GM12878 (cell line): ENCODE measurements at regions not wholly inside any gene's neighbourhood (a gene's known extent, or its start where the extent isn't known, plus 50 kb on each side); places are given as distances from the start of the nearest gene placed in this dataset.

ENCODE experiments used
- ATAC-seq: fragments of 200-7000 bp; cut with Tn5 transposase; 3 replicates; pipeline ENCODE4 v1.9.1; 2020; ENCODE audit warnings: mild to moderate bottlenecking, moderate library complexity
- BruUV-seq: library from RNA; stranded (reverse); fragments of 400-500 nt; replicated peaks from 2 replicates; lab custom pipeline; 2021; lab: Mats Ljungman, UMichigan
- CTCF ChIA-PET: fragments of 300-600 bp; sonication (Branson Sonifier 250); formaldehyde crosslinking; extraction: SDS; loops from one replicate; lab custom pipeline; 2021; ENCODE audit warnings: inconsistent platforms; lab: Yijun Ruan, JAX
- POLR2A ChIA-PET: fragments of 350-600 bp; formaldehyde crosslinking; extraction: SDS; loops from one replicate; lab custom pipeline; 2021; ENCODE audit warnings: inconsistent platforms; lab: Charles Lee
- RAD21 ChIA-PET: fragments of 300-600 bp; sonication (Branson Sonifier 250); formaldehyde crosslinking; loops from one replicate; lab custom pipeline; 2023; ENCODE audit warnings: antibody characterized with exemption; ENCODE audit not compliant: unreplicated experiment; lab: Charles Lee
- SMC1A ChIA-PET: fragments of 300-600 bp; sonication (Branson Sonifier 250); formaldehyde crosslinking; loops from one replicate; lab custom pipeline; 2023; ENCODE audit not compliant: unreplicated experiment, uncharacterized antibody; lab: Charles Lee
- DNase-seq: peaks from one replicate; pipeline ENCODE4 v3.0.0-alpha.2; 2011; ENCODE audit warnings: low read depth, low spot score
- FAIRE-seq: peaks from 3 replicates; lab custom pipeline; 2011; peaks lifted over from hg19 to GRCh38; lab: Jason Lieb, UNC
- H2AFZ ChIP-seq: 2 replicates; pipeline ENCODE4 v1.6.0; 2011; ENCODE audit warnings: low read depth, low read length, control low read depth; ENCODE audit not compliant: control insufficient read depth
- H3K27ac ChIP-seq: 2 replicates; pipeline ENCODE4 v1.5.1; 2011; ENCODE audit warnings: control low read depth; ENCODE audit not compliant: control insufficient read depth, insufficient read depth
- H3K27me3 ChIP-seq, 2 experiments: replicated peaks in 1 of 2; 2 replicates each; pipeline versions ENCODE4 v1.6.0 to v1.6.1; 2011; ENCODE audit warnings: low read length in 1 of 2; ENCODE audit not compliant: control insufficient read depth in 2 of 2, insufficient read depth in 2 of 2
- H3K36me3 ChIP-seq, 2 experiments: 2 replicates each; pipeline ENCODE4 v1.5.1; 2011; ENCODE audit warnings: low read length in 1 of 2; ENCODE audit not compliant: control insufficient read depth in 2 of 2, insufficient read depth in 2 of 2
- H3K4me1 ChIP-seq: 2 replicates; pipeline ENCODE4 v1.6.1; 2011; ENCODE audit warnings: mild to moderate bottlenecking, low read length, moderate library complexity, mixed read lengths; ENCODE audit not compliant: control insufficient read depth, insufficient read depth
- H3K4me2 ChIP-seq: 2 replicates; pipeline ENCODE4 v1.6.0; 2011; ENCODE audit warnings: control low read depth; ENCODE audit not compliant: control insufficient read depth, insufficient read depth
- H3K4me3 ChIP-seq: fragments of 200-600 bp; sonication (generic); 2 replicates; pipeline ENCODE4 v1.5.1; 2016
- H3K79me2 ChIP-seq: 2 replicates; pipeline ENCODE4 v1.6.0; 2011; ENCODE audit warnings: low read length; ENCODE audit not compliant: control insufficient read depth, insufficient read depth
- H3K9ac ChIP-seq: 2 replicates; pipeline ENCODE4 v1.8.0; 2011; ENCODE audit warnings: low read length, control low read depth, mixed read lengths; ENCODE audit not compliant: control insufficient read depth, insufficient read depth
- H3K9me3 ChIP-seq: replicated peaks from 3 replicates; pipeline ENCODE4 v1.5.1; 2011; ENCODE audit warnings: mild to moderate bottlenecking, low read length; ENCODE audit not compliant: control insufficient read depth, insufficient read depth
- H4K20me1 ChIP-seq: 2 replicates; pipeline ENCODE4 v1.6.0; 2011; ENCODE audit not compliant: control insufficient read depth, insufficient read depth
- CEBPB ChIP-seq, 2 experiments: fragments of 150-350 bp in 1 of 2; IDR thresholded peaks; 2 replicates each; pipeline ENCODE4 v1.6.1; 2012 to 2014; ENCODE audit warnings: low read depth in 2 of 2, low read length in 2 of 2, borderline replicate concordance in 1 of 2, inconsistent platforms in 1 of 2
- CHD2 ChIP-seq: IDR thresholded peaks from 2 replicates; pipeline ENCODE4 v1.6.1; 2011; ENCODE audit warnings: low read depth, low read length, improper control_type of control experiment, borderline replicate concordance
- DPF2 ChIP-seq: fragments of 450-650 bp; IDR thresholded peaks from 2 replicates; pipeline ENCODE4 v1.6.1; 2017; ENCODE audit warnings: mild to moderate bottlenecking
- EGR1 ChIP-seq, 2 experiments: IDR thresholded peaks; 1 replicate in 1 of 2; 2 replicates in 1 of 2; pipeline ENCODE4 v1.6.1; 2011 to 2012; ENCODE audit warnings: low read depth in 2 of 2, low read length in 2 of 2, borderline replicate concordance in 1 of 2, mild to moderate bottlenecking in 1 of 2, moderate library complexity in 1 of 2
- FOXK2 ChIP-seq: fragments of 450-650 bp; IDR thresholded peaks from 2 replicates; pipeline ENCODE4 v1.6.1; 2017; ENCODE audit warnings: mild to moderate bottlenecking, moderate library complexity
- HDGF ChIP-seq: fragments of 450-650 bp; IDR thresholded peaks from 2 replicates; pipeline ENCODE4 v1.6.1; 2016; ENCODE audit warnings: antibody characterized with exemption
- KAT2A ChIP-seq: conservative IDR thresholded peaks from 2 replicates; pipeline ENCODE4 v1.6.1; 2011; ENCODE audit warnings: low read depth, low read length; ENCODE audit not compliant: control insufficient read depth
- KLF5 ChIP-seq: fragments of 450-650 bp; IDR thresholded peaks from 2 replicates; pipeline ENCODE4 v1.6.1; 2014; ENCODE audit warnings: mild to moderate bottlenecking; ENCODE audit not compliant: partially characterized antibody
- NFXL1 ChIP-seq: fragments of 450-650 bp; IDR thresholded peaks from 2 replicates; pipeline ENCODE4 v1.6.1; 2017; ENCODE audit warnings: antibody characterized with exemption, mild to moderate bottlenecking, borderline replicate concordance
- POLR2AphosphoS2 ChIP-seq: IDR thresholded peaks from 2 replicates; pipeline ENCODE4 v1.6.1; 2011; ENCODE audit warnings: low read depth, mild to moderate bottlenecking, low read length, improper control_type of control experiment, moderate library complexity
- POU2F2 ChIP-seq: IDR thresholded peaks from 3 replicates; pipeline ENCODE4 v1.6.1; 2011; ENCODE audit warnings: low read depth, mild to moderate bottlenecking, low read length, borderline replicate concordance
- RB1 ChIP-seq: fragments of 450-650 bp; formaldehyde crosslinking; IDR thresholded peaks from 2 replicates; pipeline ENCODE4 v1.6.1; 2017; ENCODE audit warnings: mild to moderate bottlenecking, borderline replicate concordance
- STAT1 ChIP-seq: fragments of 450-650 bp; conservative IDR thresholded peaks from 2 replicates; pipeline ENCODE4 v1.6.1; 2014; ENCODE audit warnings: antibody characterized with exemption, mild to moderate bottlenecking
- YY1 ChIP-seq: IDR thresholded peaks from 2 replicates; pipeline ENCODE4 v1.6.1; 2011; ENCODE audit warnings: low read depth, mild to moderate bottlenecking, low read length
- WGBS: methylation state at CpG from one replicate; pipeline ENCODE4 v1.1.6; 2016; ENCODE audit warnings: low lambda C conversion rate; ENCODE audit not compliant: insufficient replicate concordance, insufficient coverage; ENCODE audit errors: missing lambda C conversion rate; 5-methylcytosine and 5-hydroxymethylcytosine counted together
- in situ Hi-C: fragments of 300-500 bp; cut with MboI; formaldehyde crosslinking; loops from 9 replicates; pipeline ENCODE4 v1.14.3; 2018; ENCODE audit warnings: mixed read lengths
- intact Hi-C: fragments of 100-400 bp; cut with micrococcal nuclease; formaldehyde crosslinking; loops from one replicate; pipeline ENCODE4 v1.14.2; 2022; ENCODE audit not compliant: unreplicated experiment
- TF ChIP-seq, protein P1 (sequence below): fragments of 450-650 bp; IDR thresholded peaks from 2 replicates; pipeline ENCODE4 v1.6.1; 2017; ENCODE audit warnings: mild to moderate bottlenecking
- TF ChIP-seq, protein P2 (sequence below): fragments of 450-650 bp; IDR thresholded peaks from 2 replicates; pipeline ENCODE4 v1.6.1; 2017; ENCODE audit warnings: antibody characterized with exemption, mild to moderate bottlenecking, moderate library complexity

DNA sequence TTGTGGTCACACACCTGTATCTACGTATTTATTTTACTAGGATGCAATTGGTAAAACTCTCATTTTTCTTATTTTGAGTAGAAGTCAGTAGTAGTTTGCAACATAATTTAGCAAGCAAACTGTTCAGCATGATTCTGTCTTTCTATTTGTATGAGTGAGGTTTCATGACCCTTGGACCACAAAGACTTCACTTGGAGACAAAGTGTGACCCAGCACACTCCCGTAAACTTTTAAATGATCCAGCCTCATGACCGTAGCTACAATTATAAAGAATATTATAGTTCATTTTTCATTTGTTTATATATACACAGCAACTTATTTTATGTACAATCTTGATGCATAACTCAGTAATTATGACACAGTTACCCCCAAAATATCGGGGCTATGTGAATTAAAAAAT lies 86.5 kb downstream of the ERCC5 start:
- H3K4me1 ChIP-seq, result peaks cover 19% of the 10 kb centered on the region
- H3K27me3 ChIP-seq, result no peaks in the 10 kb centered on the region
- DNase-seq, result no peak
- no TSS peak for BruUV-seq
- H3K4me3 ChIP-seq, result no peak overlapping the region
- no peaks in the 10 kb centered on the region for H3K79me2 ChIP-seq
- no peak overlapping the region for H3K27ac ChIP-seq
- intact Hi-C loops (loop anchor here (10.0 kb wide), 1 partner anchor 132 kb away; the partner anchor contains the start of gene SLC10A2), in situ Hi-C loops (no loop called here)
- ChIA-PET RAD21 (interaction anchor here (0.8 to 1.2 kb wide), 6 partner anchors 17 to 256 kb away, joined by 3 read pairs; no protein-coding TSS in a partner anchor), POLR2A (interaction anchor here (0.5 to 0.9 kb wide), 2 partner anchors 20 to 38 kb away, joined by 3 to 6 read pairs; no protein-coding TSS in a partner anchor), CTCF (interaction anchor here (0.6 to 2.0 kb wide), 6 partner anchors 10 to 208 kb away, joined by 3 to 6 read pairs (median 3); no protein-coding TSS in a partner anchor), SMC1A (interaction anchor here (0.7 to 2.8 kb wide), 7 partner anchors 9 to 208 kb away, joined by 3 to 7 read pairs (median 3); no protein-coding TSS in a partner anchor)
- WGBS, result 48% methylated on average over 4 of the region's 4 CpGs
- H3K4me2 ChIP-seq, result no peak overlapping the region
- no peaks in the 10 kb centered on the region; the same call in 2 of the 3 replicates for H3K9me3 ChIP-seq
- no peak overlapping the region for H3K9ac ChIP-seq
- no peak for ATAC-seq
- no peak overlapping the region for H2AFZ ChIP-seq
- no peak for TF ChIP-seq RB1
- TF ChIP-seq CEBPB (IDR thresholded peaks at IDR 0.05; ENCODE audit: borderline replicate concordance in 1 of 2, low read depth in 2 of 2, low read length in 2 of 2), result no peak
- no peak for TF ChIP-seq HDGF
- no peak for TF ChIP-seq POU2F2
- TF ChIP-seq KAT2A, result no peak
- no peak for TF ChIP-seq EGR1 (IDR thresholded peaks at IDR 0.05; ENCODE audit: borderline replicate concordance in 1 of 2, low read depth in 2 of 2, low read length in 2 of 2)
- TF ChIP-seq, protein P1, sequence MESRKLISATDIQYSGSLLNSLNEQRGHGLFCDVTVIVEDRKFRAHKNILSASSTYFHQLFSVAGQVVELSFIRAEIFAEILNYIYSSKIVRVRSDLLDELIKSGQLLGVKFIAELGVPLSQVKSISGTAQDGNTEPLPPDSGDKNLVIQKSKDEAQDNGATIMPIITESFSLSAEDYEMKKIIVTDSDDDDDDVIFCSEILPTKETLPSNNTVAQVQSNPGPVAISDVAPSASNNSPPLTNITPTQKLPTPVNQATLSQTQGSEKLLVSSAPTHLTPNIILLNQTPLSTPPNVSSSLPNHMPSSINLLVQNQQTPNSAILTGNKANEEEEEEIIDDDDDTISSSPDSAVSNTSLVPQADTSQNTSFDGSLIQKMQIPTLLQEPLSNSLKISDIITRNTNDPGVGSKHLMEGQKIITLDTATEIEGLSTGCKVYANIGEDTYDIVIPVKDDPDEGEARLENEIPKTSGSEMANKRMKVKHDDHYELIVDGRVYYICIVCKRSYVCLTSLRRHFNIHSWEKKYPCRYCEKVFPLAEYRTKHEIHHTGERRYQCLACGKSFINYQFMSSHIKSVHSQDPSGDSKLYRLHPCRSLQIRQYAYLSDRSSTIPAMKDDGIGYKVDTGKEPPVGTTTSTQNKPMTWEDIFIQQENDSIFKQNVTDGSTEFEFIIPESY, result no peak
- no peak for TF ChIP-seq KLF5
- no peak for TF ChIP-seq POLR2AphosphoS2
- TF ChIP-seq YY1, result no peak
- TF ChIP-seq CHD2, result no peak
- TF ChIP-seq, protein P2, sequence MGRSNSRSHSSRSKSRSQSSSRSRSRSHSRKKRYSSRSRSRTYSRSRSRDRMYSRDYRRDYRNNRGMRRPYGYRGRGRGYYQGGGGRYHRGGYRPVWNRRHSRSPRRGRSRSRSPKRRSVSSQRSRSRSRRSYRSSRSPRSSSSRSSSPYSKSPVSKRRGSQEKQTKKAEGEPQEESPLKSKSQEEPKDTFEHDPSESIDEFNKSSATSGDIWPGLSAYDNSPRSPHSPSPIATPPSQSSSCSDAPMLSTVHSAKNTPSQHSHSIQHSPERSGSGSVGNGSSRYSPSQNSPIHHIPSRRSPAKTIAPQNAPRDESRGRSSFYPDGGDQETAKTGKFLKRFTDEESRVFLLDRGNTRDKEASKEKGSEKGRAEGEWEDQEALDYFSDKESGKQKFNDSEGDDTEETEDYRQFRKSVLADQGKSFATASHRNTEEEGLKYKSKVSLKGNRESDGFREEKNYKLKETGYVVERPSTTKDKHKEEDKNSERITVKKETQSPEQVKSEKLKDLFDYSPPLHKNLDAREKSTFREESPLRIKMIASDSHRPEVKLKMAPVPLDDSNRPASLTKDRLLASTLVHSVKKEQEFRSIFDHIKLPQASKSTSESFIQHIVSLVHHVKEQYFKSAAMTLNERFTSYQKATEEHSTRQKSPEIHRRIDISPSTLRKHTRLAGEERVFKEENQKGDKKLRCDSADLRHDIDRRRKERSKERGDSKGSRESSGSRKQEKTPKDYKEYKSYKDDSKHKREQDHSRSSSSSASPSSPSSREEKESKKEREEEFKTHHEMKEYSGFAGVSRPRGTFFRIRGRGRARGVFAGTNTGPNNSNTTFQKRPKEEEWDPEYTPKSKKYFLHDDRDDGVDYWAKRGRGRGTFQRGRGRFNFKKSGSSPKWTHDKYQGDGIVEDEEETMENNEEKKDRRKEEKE, result no peak
- no peak for TF ChIP-seq NFXL1
- no peak for TF ChIP-seq FOXK2
- no peak for TF ChIP-seq STAT1
- no peak for TF ChIP-seq DPF2
- TF ChIP-seq, all 136 proteins: peak for 0
- no peak for FAIRE-seq
- H4K20me1 ChIP-seq, result no peaks in the 10 kb centered on the region
- no peaks in the 10 kb centered on the region for H3K36me3 ChIP-seq
